ENCODE measurements at regions not wholly inside any gene's neighbourhood (a gene's known extent, or its start where the extent isn't known, plus 50 kb on each side); places are given as distances from the start of the nearest gene placed in this dataset.

GRCh38 chr13:73499695-73500094 is 440.9 kb downstream of the KLF5 start:
- H3K27ac Mint-ChIP-seq: no peak overlapping the region
- H3K4me1 Mint-ChIP-seq: no peaks in the 10 kb centered on the region
- H3K27me3 Mint-ChIP-seq: no peaks in the 10 kb centered on the region
- H3K36me3 Mint-ChIP-seq: no peaks in the 10 kb centered on the region
- H3K9me3 Mint-ChIP-seq: no peaks in the 10 kb centered on the region
- no peak overlapping the region for H3K4me3 Mint-ChIP-seq
- no peak for ATAC-seq

GRCh38 chr13:73497430-73497829 is 438.6 kb downstream of the KLF5 start:
- no peak overlapping the region for H3K27ac Mint-ChIP-seq
- no peak overlapping the region for H3K4me3 Mint-ChIP-seq
- no peaks in the 10 kb centered on the region for H3K36me3 Mint-ChIP-seq
- no peaks in the 10 kb centered on the region for H3K27me3 Mint-ChIP-seq
- H3K4me1 Mint-ChIP-seq: no peaks in the 10 kb centered on the region
- ATAC-seq: no peak
- no peaks in the 10 kb centered on the region for H3K9me3 Mint-ChIP-seq

- H3K4me1 Mint-ChIP-seq: no peaks in the 10 kb centered on the region
- H3K9me3 Mint-ChIP-seq: no peaks in the 10 kb centered on the region
- no peaks in the 10 kb centered on the region for H3K27me3 Mint-ChIP-seq
- H3K27ac Mint-ChIP-seq: no peak overlapping the region
- H3K36me3 Mint-ChIP-seq: no peaks in the 10 kb centered on the region
- no peak for ATAC-seq
- H3K4me3 Mint-ChIP-seq: no peak overlapping the region
Measured at GRCh38 chr13:73496711-73497110, 437.9 kb downstream of the KLF5 start.

- H3K4me3 Mint-ChIP-seq: no peak overlapping the region
- no peaks in the 10 kb centered on the region for H3K36me3 Mint-ChIP-seq
- H3K27me3 Mint-ChIP-seq: no peaks in the 10 kb centered on the region
- ATAC-seq: no peak
- no peaks in the 10 kb centered on the region for H3K4me1 Mint-ChIP-seq
- no peak overlapping the region for H3K27ac Mint-ChIP-seq
- H3K9me3 Mint-ChIP-seq: peaks cover 6% of the 10 kb centered on the region
Measured at GRCh38 chr13:73492811-73493210, 434.0 kb downstream of the KLF5 start.

GRCh38 chr13:73482556-73482955 is 423.8 kb downstream of the KLF5 start:
- ATAC-seq: no peak
- H3K27ac Mint-ChIP-seq: no peak overlapping the region
- no peaks in the 10 kb centered on the region for H3K9me3 Mint-ChIP-seq
- H3K36me3 Mint-ChIP-seq: no peaks in the 10 kb centered on the region
- no peak overlapping the region for H3K4me3 Mint-ChIP-seq
- H3K4me1 Mint-ChIP-seq: no peaks in the 10 kb centered on the region
- no peaks in the 10 kb centered on the region for H3K27me3 Mint-ChIP-seq

- Mint-ChIP-seq H3K9me3 (no peaks in the 10 kb centered on the region), H3K4me3 (no peak overlapping the region), H3K36me3 (no peaks in the 10 kb centered on the region), H3K27ac (no peak overlapping the region), H3K27me3 (no peaks in the 10 kb centered on the region), H3K4me1 (no peaks in the 10 kb centered on the region)
- no peak for ATAC-seq
Measured at GRCh38 chr13:73481886-73482445, 423.2 kb downstream of the KLF5 start.

- H3K36me3 Mint-ChIP-seq: no peaks in the 10 kb centered on the region
- no peaks in the 10 kb centered on the region for H3K9me3 Mint-ChIP-seq
- H3K27me3 Mint-ChIP-seq: no peaks in the 10 kb centered on the region
- H3K4me1 Mint-ChIP-seq: no peaks in the 10 kb centered on the region
- no peak overlapping the region for H3K27ac Mint-ChIP-seq
- no peak overlapping the region for H3K4me3 Mint-ChIP-seq
- ATAC-seq: no peak
Measured at GRCh38 chr13:73480779-73481559, 422.2 kb downstream of the KLF5 start.

GRCh38 chr13:73479856-73480255 is 421.1 kb downstream of the KLF5 start:
- no peaks in the 10 kb centered on the region for H3K36me3 Mint-ChIP-seq
- no peaks in the 10 kb centered on the region for H3K9me3 Mint-ChIP-seq
- H3K4me3 Mint-ChIP-seq: no peak overlapping the region
- no peak overlapping the region for H3K27ac Mint-ChIP-seq
- no peaks in the 10 kb centered on the region for H3K27me3 Mint-ChIP-seq
- ATAC-seq: no peak
- H3K4me1 Mint-ChIP-seq: no peaks in the 10 kb centered on the region

GRCh38 chr13:73479351-73479750 is 420.5 kb downstream of the KLF5 start:
- H3K27me3 Mint-ChIP-seq: no peaks in the 10 kb centered on the region
- ATAC-seq: no peak
- no peak overlapping the region for H3K4me3 Mint-ChIP-seq
- H3K36me3 Mint-ChIP-seq: no peaks in the 10 kb centered on the region
- no peaks in the 10 kb centered on the region for H3K4me1 Mint-ChIP-seq
- H3K9me3 Mint-ChIP-seq: no peaks in the 10 kb centered on the region
- no peak overlapping the region for H3K27ac Mint-ChIP-seq

GRCh38 chr13:73477441-73477840 is 418.6 kb downstream of the KLF5 start:
- Mint-ChIP-seq H3K27ac (no peak overlapping the region), H3K27me3 (no peaks in the 10 kb centered on the region), H3K9me3 (no peaks in the 10 kb centered on the region), H3K36me3 (no peaks in the 10 kb centered on the region), H3K4me1 (no peaks in the 10 kb centered on the region), H3K4me3 (no peak overlapping the region)
- peak; percentile 26 for ATAC-seq

GRCh38 chr13:73473016-73473415 is 414.2 kb downstream of the KLF5 start:
- Mint-ChIP-seq H3K36me3 (no peaks in the 10 kb centered on the region), H3K4me1 (no peaks in the 10 kb centered on the region), H3K27me3 (no peaks in the 10 kb centered on the region), H3K27ac (no peak overlapping the region), H3K9me3 (peaks cover 4% of the 10 kb centered on the region), H3K4me3 (no peak overlapping the region)
- ATAC-seq: no peak

GRCh38 chr13:73467125-73467524 is 408.3 kb downstream of the KLF5 start:
- Mint-ChIP-seq H3K4me1 (no peaks in the 10 kb centered on the region), H3K27ac (no peak overlapping the region), H3K36me3 (no peaks in the 10 kb centered on the region), H3K9me3 (peaks cover 2% of the 10 kb centered on the region), H3K4me3 (no peak overlapping the region), H3K27me3 (no peaks in the 10 kb centered on the region)
- no peak for ATAC-seq

GRCh38 chr13:73466561-73466960 is 407.8 kb downstream of the KLF5 start:
- H3K27me3 Mint-ChIP-seq: no peaks in the 10 kb centered on the region
- H3K27ac Mint-ChIP-seq: no peak overlapping the region
- ATAC-seq: no peak
- H3K36me3 Mint-ChIP-seq: no peaks in the 10 kb centered on the region
- H3K9me3 Mint-ChIP-seq: no peaks in the 10 kb centered on the region
- H3K4me3 Mint-ChIP-seq: no peak overlapping the region
- no peaks in the 10 kb centered on the region for H3K4me1 Mint-ChIP-seq

GRCh38 chr13:73465617-73465971 is 406.8 kb downstream of the KLF5 start:
- Mint-ChIP-seq H3K27me3 (peaks cover under 1% of the 10 kb centered on the region), H3K27ac (no peak overlapping the region), H3K4me1 (no peaks in the 10 kb centered on the region), H3K36me3 (no peaks in the 10 kb centered on the region), H3K4me3 (no peak overlapping the region), H3K9me3 (no peaks in the 10 kb centered on the region)
- no peak for ATAC-seq

- Mint-ChIP-seq H3K27me3 (peaks cover 6% of the 10 kb centered on the region), H3K4me3 (no peak overlapping the region), H3K36me3 (no peaks in the 10 kb centered on the region), H3K27ac (no peak overlapping the region), H3K9me3 (peaks cover 3% of the 10 kb centered on the region), H3K4me1 (no peaks in the 10 kb centered on the region)
- no peak for ATAC-seq
Measured at GRCh38 chr13:73464758-73465616, 406.2 kb downstream of the KLF5 start.

GRCh38 chr13:73462241-73462640 is 403.4 kb downstream of the KLF5 start:
- no peak overlapping the region for H3K27ac Mint-ChIP-seq
- peaks cover 7% of the 10 kb centered on the region for H3K9me3 Mint-ChIP-seq
- H3K4me1 Mint-ChIP-seq: no peaks in the 10 kb centered on the region
- no peak for ATAC-seq
- H3K27me3 Mint-ChIP-seq: peaks cover 8% of the 10 kb centered on the region
- no peaks in the 10 kb centered on the region for H3K36me3 Mint-ChIP-seq
- no peak overlapping the region for H3K4me3 Mint-ChIP-seq

Measured in stimulated activated memory B cell treated with anti-CD40 and anti-IgM and Interleukin-4, amounts not matched to agents 10 μg/mL and 1 μg/mL and 100 μg/mL, for 72 hours (primary cell).